ENCODE measurements at regions not wholly inside any gene's neighbourhood (a gene's known extent, or its start where the extent isn't known, plus 50 kb on each side); places are given as distances from the start of the nearest gene placed in this dataset.

GRCh38 chr19:56942756-56943155 lies 102.2 kb upstream of the PEG3 start:
- WGBS, 2 donors: 73 to 85% methylated on average over 17 of the region's 17 CpGs
- TF ChIP-seq EP300 (IDR thresholded peaks at IDR 0.05) (no peak), CTCF (IDR thresholded peaks at IDR 0.05) (no peak), POLR2A (IDR thresholded peaks at IDR 0.05) (no peak), POLR2AphosphoS5 (IDR thresholded peaks at IDR 0.05) (no peak)
- H3K27ac ChIP-seq: no peak overlapping the region
- DNase-seq: peak; percentile 78
- intact Hi-C loops (cut with DNase I): no loop called here
- H3K36me3 ChIP-seq: no peaks in the 10 kb centered on the region
- H3K9me3 ChIP-seq: peaks cover 0 to 8% (median 0%) of the 10 kb centered on the region in 4 donors
- H3K4me3 ChIP-seq: peak overlapping the region in 1 of 4 donors; percentile 30
- peaks cover 0 to 3% (median 0%) of the 10 kb centered on the region in 4 donors for H3K4me1 ChIP-seq
- peaks cover 0 to 47% (median 3%) of the 10 kb centered on the region in 3 donors for H3K27me3 ChIP-seq

- Histone ChIP-seq H3K4me1 (peaks cover 0 to 3% (median 0%) of the 10 kb centered on the region in 4 donors), H3K4me3 (no peak overlapping the region), H3K27me3 (peaks cover 0 to 34% (median 3%) of the 10 kb centered on the region in 3 donors), H3K9me3 (peaks cover 0 to 14% (median 0%) of the 10 kb centered on the region in 4 donors), H3K36me3 (no peaks in the 10 kb centered on the region), H3K27ac (no peak overlapping the region)
- TF ChIP-seq POLR2A (IDR thresholded peaks at IDR 0.05) (no peak), EP300 (IDR thresholded peaks at IDR 0.05) (no peak)
- DNase-seq: no peak
- WGBS, 2 donors: 28 to 38% methylated on average over 6 of the region's 6 CpGs
- intact Hi-C loops (cut with DNase I): no loop called here
Observed at GRCh38 chr19:56946159-56946558, 105.6 kb upstream of the PEG3 start.

GRCh38 chr19:56947206-56947605 lies 106.7 kb upstream of the PEG3 start:
- WGBS, 2 donors: 70 to 76% methylated on average over 7 of the region's 7 CpGs
- DNase-seq: no peak
- H3K4me3 ChIP-seq: no peak overlapping the region
- peaks cover 0 to 3% (median 0%) of the 10 kb centered on the region in 4 donors for H3K4me1 ChIP-seq
- H3K27me3 ChIP-seq: peaks cover 0 to 24% (median 3%) of the 10 kb centered on the region in 3 donors
- H3K36me3 ChIP-seq: no peaks in the 10 kb centered on the region
- peaks cover 0 to 17% (median 0%) of the 10 kb centered on the region in 4 donors for H3K9me3 ChIP-seq
- intact Hi-C loops (cut with DNase I): no loop called here
- H3K27ac ChIP-seq: no peak overlapping the region
- TF ChIP-seq POLR2A (IDR thresholded peaks at IDR 0.05): no peak
- TF ChIP-seq CTCF (IDR thresholded peaks at IDR 0.05): no peak
- TF ChIP-seq POLR2AphosphoS5 (IDR thresholded peaks at IDR 0.05): no peak
- TF ChIP-seq EP300 (IDR thresholded peaks at IDR 0.05): no peak

GRCh38 chr19:56949626-56950025 lies 109.1 kb upstream of the PEG3 start:
- DNase-seq: no peak
- H3K4me1 ChIP-seq: no peaks in the 10 kb centered on the region
- no peak overlapping the region for H3K4me3 ChIP-seq
- no peak overlapping the region for H3K27ac ChIP-seq
- no peaks in the 10 kb centered on the region for H3K36me3 ChIP-seq
- peaks cover 0 to 22% (median 0%) of the 10 kb centered on the region in 4 donors for H3K9me3 ChIP-seq
- 70 to 72% methylated on average over 9 of the region's 9 CpGs for WGBS, 2 donors
- intact Hi-C loops (cut with DNase I): no loop called here
- TF ChIP-seq EP300 (IDR thresholded peaks at IDR 0.05) (no peak), CTCF (IDR thresholded peaks at IDR 0.05) (no peak), POLR2A (IDR thresholded peaks at IDR 0.05) (no peak), POLR2AphosphoS5 (IDR thresholded peaks at IDR 0.05) (no peak)
- peaks cover 0 to 5% (median 0%) of the 10 kb centered on the region in 3 donors for H3K27me3 ChIP-seq

GRCh38 chr19:56951672-56952071 lies 111.1 kb upstream of the PEG3 start:
- Histone ChIP-seq H3K9me3 (peaks cover 0 to 19% (median 0%) of the 10 kb centered on the region in 4 donors), H3K27me3 (no peaks in the 10 kb centered on the region), H3K36me3 (no peaks in the 10 kb centered on the region), H3K27ac (no peak overlapping the region), H3K4me1 (no peaks in the 10 kb centered on the region), H3K4me3 (no peak overlapping the region)
- WGBS, 2 donors: 87 to 88% methylated on average over 10 of the region's 10 CpGs
- no peak for TF ChIP-seq POLR2A (IDR thresholded peaks at IDR 0.05)
- TF ChIP-seq EP300 (IDR thresholded peaks at IDR 0.05): no peak
- no peak for TF ChIP-seq POLR2AphosphoS5 (IDR thresholded peaks at IDR 0.05)
- no peak for TF ChIP-seq CTCF (IDR thresholded peaks at IDR 0.05)
- no peak for DNase-seq
- intact Hi-C loops (cut with DNase I): no loop called here
